GM18505 (cell line): ENCODE measurements at regions not wholly inside any gene's neighbourhood (a gene's known extent, or its start where the extent isn't known, plus 50 kb on each side); places are given as distances from the start of the nearest gene placed in this dataset.
A peak's percentile ranks its signal among the peaks of the same experiment; 100 is the strongest.

Source experiments
- ATAC-seq: cut with Tn5 transposase; IDR thresholded peaks from one replicate; pipeline ENCODE4 v1.9.1; 2021; ENCODE audit not compliant: unreplicated experiment
- POLR2A ChIP-seq: IDR thresholded peaks from 4 replicates; pipeline ENCODE4 v1.6.1; 2011; ENCODE audit warnings: borderline replicate concordance; ENCODE audit not compliant: insufficient read depth, insufficient read length; ENCODE audit errors: extremely low read depth

GRCh38 chr14:53567236-53567780 lies 389.3 kb downstream of the BMP4 start:
- TF ChIP-seq POLR2A: no peak
- ATAC-seq: no peak

- no peak for ATAC-seq
These were observed 391.8 kb downstream of the BMP4 start for GRCh38 chr14:53564870-53565269.

GRCh38 chr14:53563628-53564027 lies 393.0 kb downstream of the BMP4 start:
- no peak for ATAC-seq
- no peak for TF ChIP-seq POLR2A

More at GRCh38 chr14:53564870-53565269, 391.8 kb downstream of the BMP4 start:
- TF ChIP-seq POLR2A: no peak

- no peak for TF ChIP-seq POLR2A
- ATAC-seq: no peak
These were observed 400.1 kb upstream of the DDHD1 start for GRCh38 chr14:53553221-53553620.

- ATAC-seq: no peak
- TF ChIP-seq POLR2A: no peak
These were observed 398.7 kb upstream of the DDHD1 start for GRCh38 chr14:53551862-53552261.

GRCh38 chr14:53550776-53551175 lies 397.7 kb upstream of the DDHD1 start:
- no peak for ATAC-seq
- no peak for TF ChIP-seq POLR2A

GRCh38 chr14:53549956-53550355 lies 396.8 kb upstream of the DDHD1 start:
- no peak for TF ChIP-seq POLR2A
- ATAC-seq: no peak

GRCh38 chr14:53547593-53547992 lies 394.5 kb upstream of the DDHD1 start:
- TF ChIP-seq POLR2A: no peak
- no peak for ATAC-seq

GRCh38 chr14:53545217-53545616 lies 392.1 kb upstream of the DDHD1 start:
- peak; percentile 78 for ATAC-seq
- no peak for TF ChIP-seq POLR2A

- ATAC-seq: no peak
- TF ChIP-seq POLR2A: no peak
These were observed 389.6 kb upstream of the DDHD1 start for GRCh38 chr14:53542732-53543131.

- no peak for TF ChIP-seq POLR2A
These were observed 388.3 kb upstream of the DDHD1 start for GRCh38 chr14:53541411-53541810.

GRCh38 chr14:53539489-53540126 lies 386.5 kb upstream of the DDHD1 start:
- peak; percentile 72 for ATAC-seq
- no peak for TF ChIP-seq POLR2A

More at GRCh38 chr14:53541411-53541810, 388.3 kb upstream of the DDHD1 start:
- no peak for ATAC-seq

GRCh38 chr14:53538316-53538881 lies 385.3 kb upstream of the DDHD1 start:
- ATAC-seq: no peak
- TF ChIP-seq POLR2A: no peak
